ENCODE measurements at regions not wholly inside any gene's neighbourhood (a gene's known extent, or its start where the extent isn't known, plus 50 kb on each side); places are given as distances from the start of the nearest gene placed in this dataset.

GRCh38 chr10:44326474-44327030 lies 58.3 kb downstream of the CXCL12 start:
- peak; percentile 7 for DNase-seq

GRCh38 chr10:44325596-44326307 lies 59.1 kb downstream of the CXCL12 start:
- no peak for DNase-seq

GRCh38 chr10:44325157-44325556 lies 59.7 kb downstream of the CXCL12 start:
- peak; percentile 7 for DNase-seq

- no peak for DNase-seq
Measured at GRCh38 chr10:44323838-44324237, 61.1 kb downstream of the CXCL12 start.

GRCh38 chr10:44322137-44322536 lies 62.8 kb downstream of the CXCL12 start:
- no peak for DNase-seq

GRCh38 chr10:44320756-44321155 lies 64.1 kb downstream of the CXCL12 start:
- DNase-seq, result no peak

GRCh38 chr10:44317856-44318255 lies 67.0 kb downstream of the CXCL12 start:
- DNase-seq, result no peak

GRCh38 chr10:44316922-44317215 lies 68.0 kb downstream of the CXCL12 start:
- no peak for DNase-seq

- no peak for DNase-seq
Measured at GRCh38 chr10:44316187-44316921, 68.5 kb downstream of the CXCL12 start.

GRCh38 chr10:44314802-44315460 lies 70.0 kb downstream of the CXCL12 start:
- no peak for DNase-seq

- DNase-seq, result no peak
Measured at GRCh38 chr10:44313761-44314165, 71.1 kb downstream of the CXCL12 start.

GRCh38 chr10:44312401-44312800 lies 72.5 kb downstream of the CXCL12 start:
- DNase-seq, result no peak

- DNase-seq, result no peak
Measured at GRCh38 chr10:44311563-44312051, 73.3 kb downstream of the CXCL12 start.

GRCh38 chr10:44310762-44311562 lies 73.9 kb downstream of the CXCL12 start:
- DNase-seq, result peak; percentile 86

- DNase-seq, result no peak
Measured at GRCh38 chr10:44309939-44310761, 74.7 kb downstream of the CXCL12 start.

GRCh38 chr10:44309361-44309760 lies 75.5 kb downstream of the CXCL12 start:
- DNase-seq, result no peak

- DNase-seq, result no peak
Measured at GRCh38 chr10:44308935-44309334, 76.0 kb downstream of the CXCL12 start.

GRCh38 chr10:44307691-44308090 lies 77.2 kb downstream of the CXCL12 start:
- DNase-seq, result no peak

- DNase-seq, result no peak
Measured at GRCh38 chr10:44306762-44307161, 78.1 kb downstream of the CXCL12 start.

- DNase-seq, result no peak
Measured at GRCh38 chr10:44306147-44306710, 78.7 kb downstream of the CXCL12 start.

GRCh38 chr10:44301781-44302355 lies 83.0 kb downstream of the CXCL12 start:
- no peak for DNase-seq

All from activated CD8-positive, alpha-beta memory T cell treated with anti-CD3 and anti-CD28 coated beads for 24 hours (primary cell).